GM12878 (cell line): ENCODE measurements at regions not wholly inside any gene's neighbourhood (a gene's known extent, or its start where the extent isn't known, plus 50 kb on each side); places are given as distances from the start of the nearest gene placed in this dataset.

Source experiments
- ATAC-seq: fragments of 200-7000 bp; cut with Tn5 transposase; 3 replicates; pipeline ENCODE4 v1.9.1; 2020; ENCODE audit warnings: mild to moderate bottlenecking, moderate library complexity
- BruUV-seq: library from RNA; stranded (reverse); fragments of 400-500 nt; replicated peaks from 2 replicates; lab custom pipeline; 2021; lab: Mats Ljungman, UMichigan
- CTCF ChIA-PET: fragments of 300-600 bp; sonication (Branson Sonifier 250); formaldehyde crosslinking; extraction: SDS; loops from one replicate; lab custom pipeline; 2021; ENCODE audit warnings: inconsistent platforms; lab: Yijun Ruan, JAX
- POLR2A ChIA-PET: fragments of 350-600 bp; formaldehyde crosslinking; extraction: SDS; loops from one replicate; lab custom pipeline; 2021; ENCODE audit warnings: inconsistent platforms; lab: Charles Lee
- RAD21 ChIA-PET: fragments of 300-600 bp; sonication (Branson Sonifier 250); formaldehyde crosslinking; loops from one replicate; lab custom pipeline; 2023; ENCODE audit warnings: antibody characterized with exemption; ENCODE audit not compliant: unreplicated experiment; lab: Charles Lee
- SMC1A ChIA-PET: fragments of 300-600 bp; sonication (Branson Sonifier 250); formaldehyde crosslinking; loops from one replicate; lab custom pipeline; 2023; ENCODE audit not compliant: unreplicated experiment, uncharacterized antibody; lab: Charles Lee
- DNase-seq: peaks from one replicate; pipeline ENCODE4 v3.0.0-alpha.2; 2011; ENCODE audit warnings: low read depth, low spot score
- FAIRE-seq: peaks from 3 replicates; lab custom pipeline; 2011; peaks lifted over from hg19 to GRCh38; lab: Jason Lieb, UNC
- H2AFZ ChIP-seq: 2 replicates; pipeline ENCODE4 v1.6.0; 2011; ENCODE audit warnings: low read depth, low read length, control low read depth; ENCODE audit not compliant: control insufficient read depth
- H3K27ac ChIP-seq: 2 replicates; pipeline ENCODE4 v1.5.1; 2011; ENCODE audit warnings: control low read depth; ENCODE audit not compliant: control insufficient read depth, insufficient read depth
- H3K27me3 ChIP-seq, 2 experiments: replicated peaks in 1 of 2; 2 replicates each; pipeline versions ENCODE4 v1.6.0 to v1.6.1; 2011; ENCODE audit warnings: low read length in 1 of 2; ENCODE audit not compliant: control insufficient read depth in 2 of 2, insufficient read depth in 2 of 2
- H3K36me3 ChIP-seq, 2 experiments: 2 replicates each; pipeline ENCODE4 v1.5.1; 2011; ENCODE audit warnings: low read length in 1 of 2; ENCODE audit not compliant: control insufficient read depth in 2 of 2, insufficient read depth in 2 of 2
- H3K4me1 ChIP-seq: 2 replicates; pipeline ENCODE4 v1.6.1; 2011; ENCODE audit warnings: mild to moderate bottlenecking, low read length, moderate library complexity, mixed read lengths; ENCODE audit not compliant: control insufficient read depth, insufficient read depth
- H3K4me2 ChIP-seq: 2 replicates; pipeline ENCODE4 v1.6.0; 2011; ENCODE audit warnings: control low read depth; ENCODE audit not compliant: control insufficient read depth, insufficient read depth
- H3K4me3 ChIP-seq: fragments of 200-600 bp; sonication (generic); 2 replicates; pipeline ENCODE4 v1.5.1; 2016
- H3K79me2 ChIP-seq: 2 replicates; pipeline ENCODE4 v1.6.0; 2011; ENCODE audit warnings: low read length; ENCODE audit not compliant: control insufficient read depth, insufficient read depth
- H3K9ac ChIP-seq: 2 replicates; pipeline ENCODE4 v1.8.0; 2011; ENCODE audit warnings: low read length, control low read depth, mixed read lengths; ENCODE audit not compliant: control insufficient read depth, insufficient read depth
- H3K9me3 ChIP-seq: replicated peaks from 3 replicates; pipeline ENCODE4 v1.5.1; 2011; ENCODE audit warnings: mild to moderate bottlenecking, low read length; ENCODE audit not compliant: control insufficient read depth, insufficient read depth
- H4K20me1 ChIP-seq: 2 replicates; pipeline ENCODE4 v1.6.0; 2011; ENCODE audit not compliant: control insufficient read depth, insufficient read depth
- CHD1 ChIP-seq: IDR thresholded peaks from 2 replicates; pipeline ENCODE4 v1.6.1; 2012; ENCODE audit warnings: low read depth, low read length, improper control_type of control experiment
- CHD4 ChIP-seq: fragments of 200-600 bp; sonication (generic); IDR thresholded peaks from 2 replicates; pipeline ENCODE4 v1.6.1; 2016; ENCODE audit warnings: mild to moderate bottlenecking
- E2F4 ChIP-seq: IDR thresholded peaks from 2 replicates; pipeline ENCODE4 v1.6.1; 2012; ENCODE audit warnings: low read depth, low read length, improper control_type of control experiment
- FOS ChIP-seq: IDR thresholded peaks from 3 replicates; pipeline ENCODE4 v1.6.1; 2011; ENCODE audit warnings: borderline replicate concordance; ENCODE audit not compliant: insufficient read length; ENCODE audit errors: extremely low read depth
- HDAC6 ChIP-seq: fragments of 200-600 bp; sonication (generic); IDR thresholded peaks from one replicate; pipeline ENCODE4 v1.8.0; 2017; ENCODE audit warnings: antibody characterized with exemption; ENCODE audit not compliant: unreplicated experiment
- IKZF1 ChIP-seq: fragments of 450-650 bp; conservative IDR thresholded peaks from 2 replicates; pipeline ENCODE4 v1.6.1; 2017; ENCODE audit warnings: antibody characterized with exemption, mild to moderate bottlenecking
- PRDM15 ChIP-seq: fragments of 450-650 bp; formaldehyde crosslinking; IDR thresholded peaks from 2 replicates; pipeline ENCODE4 v1.4.0; 2020; ENCODE audit warnings: mild to moderate bottlenecking, moderate library complexity
- SREBF1 ChIP-seq: IDR thresholded peaks from 2 replicates; pipeline ENCODE4 v1.6.1; 2012; ENCODE audit warnings: mild to moderate bottlenecking, low read length
- TCF3 ChIP-seq: IDR thresholded peaks from 2 replicates; pipeline ENCODE4 v1.6.1; 2012; ENCODE audit warnings: low read depth, mild to moderate bottlenecking, low read length, borderline replicate concordance; ENCODE audit not compliant: insufficient read depth
- USF2 ChIP-seq: IDR thresholded peaks from 2 replicates; pipeline ENCODE4 v1.6.1; 2011; ENCODE audit warnings: low read depth, low read length, improper control_type of control experiment, borderline replicate concordance
- ZBTB11 ChIP-seq: fragments of 450-650 bp; formaldehyde crosslinking; IDR thresholded peaks from 2 replicates; pipeline ENCODE4 v1.5.0; 2022; ENCODE audit warnings: mild to moderate bottlenecking, missing genetic modification characterization
- ZNF384 ChIP-seq: IDR thresholded peaks from 2 replicates; pipeline ENCODE4 v1.6.1; 2012; ENCODE audit warnings: low read depth, mild to moderate bottlenecking, low read length, improper control_type of control experiment, borderline replicate concordance
- WGBS: methylation state at CpG from one replicate; pipeline ENCODE4 v1.1.6; 2016; ENCODE audit warnings: low lambda C conversion rate; ENCODE audit not compliant: insufficient replicate concordance, insufficient coverage; ENCODE audit errors: missing lambda C conversion rate; 5-methylcytosine and 5-hydroxymethylcytosine counted together
- in situ Hi-C: fragments of 300-500 bp; cut with MboI; formaldehyde crosslinking; loops from 9 replicates; pipeline ENCODE4 v1.14.3; 2018; ENCODE audit warnings: mixed read lengths
- intact Hi-C: fragments of 100-400 bp; cut with micrococcal nuclease; formaldehyde crosslinking; loops from one replicate; pipeline ENCODE4 v1.14.2; 2022; ENCODE audit not compliant: unreplicated experiment

- Histone ChIP-seq H3K79me2 (no peaks in the 10 kb centered on the region), H4K20me1 (no peaks in the 10 kb centered on the region)
- no peak for TF ChIP-seq E2F4
- TF ChIP-seq PRDM15: no peak
- no peak for TF ChIP-seq CHD4
- no peak for TF ChIP-seq TCF3
- no peak for TF ChIP-seq SREBF1
- no peak for TF ChIP-seq HDAC6
- no peak for TF ChIP-seq FOS
- TF ChIP-seq IKZF1: no peak
- no peak for TF ChIP-seq ZNF384
- no peak for TF ChIP-seq USF2
- no peak for TF ChIP-seq ZBTB11 (CRISPR knock-in tag)
- no peak for TF ChIP-seq CHD1
Measured at GRCh38 chr1:75996196-75996595, 64.0 kb upstream of the ASB17 start.

More at GRCh38 chr1:75996196-75996595, 64.0 kb upstream of the ASB17 start:
- POLR2A ChIA-PET: interaction anchor here (0.6 to 1.2 kb wide), 4 partner anchors 10 to 600 kb away, joined by 3 to 7 read pairs (median 3); no protein-coding TSS in a partner anchor
- H2AFZ ChIP-seq: no peak overlapping the region
- no peaks in the 10 kb centered on the region for H3K36me3 ChIP-seq
- BruUV-seq: no TSS peak
- no peaks in the 10 kb centered on the region; the same call in 2 of the 3 replicates for H3K9me3 ChIP-seq
- ATAC-seq (no peak), FAIRE-seq (no peak), DNase-seq (no peak)
- no peak overlapping the region for H3K9ac ChIP-seq
- WGBS: 5% methylated on average over 1 of the region's 1 CpG
- CTCF ChIA-PET: interaction anchor here (0.6 to 1.2 kb wide), 4 partner anchors 88 to 1131 kb away, joined by 3 to 4 read pairs (median 3); no protein-coding TSS in a partner anchor
- intact Hi-C loops: no loop called here
- no peak overlapping the region for H3K4me2 ChIP-seq
- H3K27ac ChIP-seq: no peak overlapping the region
- in situ Hi-C loops: no loop called here
- no peak overlapping the region for H3K4me3 ChIP-seq
- H3K27me3 ChIP-seq: no peaks in the 10 kb centered on the region
- H3K4me1 ChIP-seq: no peaks in the 10 kb centered on the region
- SMC1A ChIA-PET: interaction anchor here (0.6 to 2.0 kb wide), 7 partner anchors 11 to 221 kb away, joined by 3 to 9 read pairs (median 3); no protein-coding TSS in a partner anchor
- RAD21 ChIA-PET: interaction anchor here (1.2 to 1.4 kb wide), 3 partner anchors 11 to 45 kb away, joined by 3 to 5 read pairs (median 4); no protein-coding TSS in a partner anchor
